Stimulated activated naive CD8-positive, alpha-beta T cell treated with anti-CD3 and anti-CD28 coated beads, Interleukin-15, amount 100 ng/mL, for 72 hours (primary cell): ENCODE measurements at regions not wholly inside any gene's neighbourhood (a gene's known extent, or its start where the extent isn't known, plus 50 kb on each side); places are given as distances from the start of the nearest gene placed in this dataset.

ENCODE experiments used
- ATAC-seq: fragments of 150-1000 bp; cut with Tn5 transposase; 2 replicates; pipeline ENCODE4 v1.10.0; 2021; ENCODE audit warnings: mild to moderate bottlenecking, moderate library complexity
- DNase-seq, 2 donors: peaks; one replicate each; pipeline ENCODE4 v3.0.0; 2021 to 2022
- H3K27ac Mint-ChIP-seq, 2 donors: one replicate each; pipeline ENCODE4 v1.8.0; 2022; ENCODE audit warnings: mild to moderate bottlenecking in 2 of 2, mixed read lengths in 2 of 2, moderate library complexity in 2 of 2
- H3K27me3 Mint-ChIP-seq: one replicate; pipeline ENCODE4 v1.8.0; 2022; ENCODE audit warnings: mixed read lengths
- H3K4me1 Mint-ChIP-seq: one replicate; pipeline ENCODE4 v1.8.0; 2022; ENCODE audit warnings: mild to moderate bottlenecking, mixed read lengths
- H3K4me3 Mint-ChIP-seq, 2 donors: one replicate each; pipeline ENCODE4 v1.8.0; 2022; ENCODE audit warnings: mild to moderate bottlenecking in 2 of 2, mixed read lengths in 2 of 2, moderate library complexity in 1 of 2
- H3K9me3 Mint-ChIP-seq, 2 donors: one replicate each; pipeline ENCODE4 v1.8.0; 2022; ENCODE audit warnings: mixed read lengths in 2 of 2

DNA sequence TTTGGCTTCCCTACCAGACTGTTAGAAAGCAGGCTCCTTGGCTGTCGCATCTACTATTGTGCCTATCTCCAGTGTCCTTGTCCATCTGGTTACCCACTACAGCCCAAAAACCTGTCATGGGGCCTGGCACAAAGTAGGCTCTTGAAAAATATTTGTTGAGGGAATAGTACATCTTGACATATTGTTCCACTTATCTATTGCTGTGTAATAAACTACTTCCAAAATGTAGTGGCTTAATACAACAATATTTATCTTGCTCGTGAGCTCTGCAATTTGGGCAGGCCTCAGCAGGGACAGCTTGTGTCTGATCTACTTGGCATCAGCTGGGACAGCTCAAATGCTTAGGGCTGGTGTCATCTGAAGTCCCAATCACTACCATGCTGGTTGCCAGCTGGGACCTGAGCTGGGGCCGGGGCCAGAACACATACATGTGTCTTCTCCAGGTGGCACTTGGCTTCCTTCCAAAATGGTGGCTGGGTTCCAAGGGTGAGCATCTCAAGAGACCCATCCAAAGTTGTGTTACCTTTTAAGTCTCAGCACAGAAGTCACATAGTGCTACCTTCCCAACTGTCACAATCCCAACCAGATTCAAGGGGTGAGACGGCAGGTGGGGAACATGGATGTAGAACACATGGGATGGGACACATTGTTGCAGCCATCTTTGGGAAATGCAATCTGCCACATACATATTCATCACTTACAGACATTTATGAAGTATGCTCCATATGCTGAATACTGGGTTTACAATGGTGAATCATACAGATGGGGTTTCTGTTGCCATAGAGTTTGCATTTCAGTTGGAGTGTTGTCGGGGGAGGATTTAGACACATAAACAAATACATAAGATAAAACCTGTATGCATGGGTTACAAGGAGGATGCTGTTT is 134.2 kb downstream of the FOXI3 start:
- ATAC-seq: no peak

DNA sequence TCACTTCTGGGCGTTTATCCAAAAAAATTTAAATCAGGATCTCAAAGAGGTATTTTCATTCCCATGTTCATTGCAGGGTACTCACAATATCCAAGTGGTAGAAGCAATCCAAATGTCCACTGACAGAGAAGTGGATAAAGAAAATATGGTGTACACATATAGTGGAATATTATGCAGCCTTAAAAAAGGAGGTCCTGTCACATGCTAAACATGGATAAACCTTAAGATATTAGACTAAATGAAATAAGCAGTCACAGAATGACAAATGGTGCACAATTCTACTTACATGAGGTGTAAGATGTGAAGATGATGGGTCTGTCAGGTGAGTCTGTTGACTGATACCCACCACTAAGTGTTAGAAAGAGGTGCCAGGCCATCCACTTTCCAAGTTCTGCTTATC is 140.6 kb downstream of the THNSL2 start:
- ATAC-seq: no peak
- no peak for DNase-seq
- Mint-ChIP-seq H3K27ac (no peak overlapping the region), H3K4me3 (no peak overlapping the region), H3K27me3 (peaks cover 4% of the 10 kb centered on the region), H3K4me1 (no peaks in the 10 kb centered on the region), H3K9me3 (peaks cover 7 to 15% of the 10 kb centered on the region in 2 donors)

More for the DNA sequence above, 134.2 kb downstream of the FOXI3 start:
- peaks cover 0 to 5% of the 10 kb centered on the region in 2 donors for H3K9me3 Mint-ChIP-seq
- H3K4me3 Mint-ChIP-seq: no peak overlapping the region
- H3K4me1 Mint-ChIP-seq: no peaks in the 10 kb centered on the region
- H3K27me3 Mint-ChIP-seq: peaks cover 14% of the 10 kb centered on the region
- no peak for DNase-seq
- no peak overlapping the region for H3K27ac Mint-ChIP-seq

DNA sequence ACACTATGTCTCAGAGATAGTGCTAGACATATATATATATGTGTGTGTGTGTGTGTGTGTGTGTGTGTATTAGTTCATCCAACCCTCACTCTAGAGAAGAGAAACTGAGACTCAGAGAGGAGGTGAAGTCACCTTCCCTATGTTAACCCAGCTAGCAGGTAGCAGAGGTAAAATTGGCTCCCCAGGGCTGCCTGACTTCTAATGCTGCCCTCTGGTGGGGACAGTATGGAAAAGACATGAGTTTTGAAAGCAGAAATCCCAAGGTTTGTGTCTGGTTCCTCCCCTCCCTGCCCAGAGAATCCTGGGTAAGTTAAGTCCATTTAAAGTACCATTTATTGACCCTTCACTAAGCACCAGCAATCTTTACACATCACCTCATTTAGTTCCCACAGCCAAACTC is 137.7 kb downstream of the THNSL2 start:
- H3K4me1 Mint-ChIP-seq: no peaks in the 10 kb centered on the region
- H3K9me3 Mint-ChIP-seq: peaks cover 7 to 15% of the 10 kb centered on the region in 2 donors
- DNase-seq (peak in 1 of 2 donors; percentile 11), ATAC-seq (peak; percentile 18)
- no peak overlapping the region for H3K27ac Mint-ChIP-seq
- peaks cover 22% of the 10 kb centered on the region for H3K27me3 Mint-ChIP-seq
- no peak overlapping the region for H3K4me3 Mint-ChIP-seq

DNA sequence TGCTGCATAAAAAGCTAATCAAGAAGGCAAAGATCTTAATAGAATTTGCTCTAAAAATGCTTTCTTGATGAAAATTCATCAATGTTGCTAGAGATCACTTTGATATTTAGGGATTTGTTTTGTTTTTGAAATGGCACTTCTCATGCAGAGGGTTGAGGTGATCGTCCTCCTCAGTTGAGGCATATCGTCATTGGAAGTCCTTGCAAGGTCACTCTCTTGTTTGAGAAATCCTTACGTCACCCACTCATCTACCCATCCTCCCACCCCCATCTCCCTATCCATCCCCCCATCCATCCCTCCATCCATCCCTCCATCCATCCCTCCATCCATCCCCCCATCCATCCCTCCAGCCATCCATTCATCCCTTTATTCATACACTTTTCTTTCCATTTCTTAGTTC is 133.7 kb downstream of the THNSL2 start:
- peaks cover 0 to 1% of the 10 kb centered on the region in 2 donors for H3K9me3 Mint-ChIP-seq
- no peak for DNase-seq
- no peak overlapping the region for H3K27ac Mint-ChIP-seq
- peaks cover 22% of the 10 kb centered on the region for H3K27me3 Mint-ChIP-seq
- H3K4me3 Mint-ChIP-seq: no peak overlapping the region
- ATAC-seq: no peak
- no peaks in the 10 kb centered on the region for H3K4me1 Mint-ChIP-seq

DNA sequence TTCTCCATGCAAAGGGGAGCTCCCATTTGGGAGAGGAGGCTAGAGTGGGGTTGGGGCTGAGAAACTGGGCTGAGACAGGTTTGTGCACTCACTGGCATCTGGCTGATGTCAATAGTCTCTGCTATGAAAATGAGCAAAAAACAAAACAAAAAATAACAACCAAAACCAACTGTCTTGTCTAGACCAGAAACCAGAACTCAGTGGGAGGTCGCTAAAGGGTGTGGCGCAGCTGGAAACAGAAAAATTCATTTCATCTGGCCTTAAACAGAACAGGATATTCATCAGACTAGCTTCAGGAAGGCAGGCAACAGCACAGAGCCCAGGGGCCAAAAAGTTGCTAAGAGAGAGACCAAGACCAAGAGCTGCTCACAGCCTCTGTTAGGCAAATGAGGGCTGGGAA is 126.1 kb downstream of the THNSL2 start:
- no peaks in the 10 kb centered on the region for H3K4me1 Mint-ChIP-seq
- no peak overlapping the region for H3K4me3 Mint-ChIP-seq
- no peak for DNase-seq
- H3K27ac Mint-ChIP-seq: no peak overlapping the region
- no peak for ATAC-seq
- peaks cover 0 to 3% of the 10 kb centered on the region in 2 donors for H3K9me3 Mint-ChIP-seq
- H3K27me3 Mint-ChIP-seq: peaks cover 20% of the 10 kb centered on the region

DNA sequence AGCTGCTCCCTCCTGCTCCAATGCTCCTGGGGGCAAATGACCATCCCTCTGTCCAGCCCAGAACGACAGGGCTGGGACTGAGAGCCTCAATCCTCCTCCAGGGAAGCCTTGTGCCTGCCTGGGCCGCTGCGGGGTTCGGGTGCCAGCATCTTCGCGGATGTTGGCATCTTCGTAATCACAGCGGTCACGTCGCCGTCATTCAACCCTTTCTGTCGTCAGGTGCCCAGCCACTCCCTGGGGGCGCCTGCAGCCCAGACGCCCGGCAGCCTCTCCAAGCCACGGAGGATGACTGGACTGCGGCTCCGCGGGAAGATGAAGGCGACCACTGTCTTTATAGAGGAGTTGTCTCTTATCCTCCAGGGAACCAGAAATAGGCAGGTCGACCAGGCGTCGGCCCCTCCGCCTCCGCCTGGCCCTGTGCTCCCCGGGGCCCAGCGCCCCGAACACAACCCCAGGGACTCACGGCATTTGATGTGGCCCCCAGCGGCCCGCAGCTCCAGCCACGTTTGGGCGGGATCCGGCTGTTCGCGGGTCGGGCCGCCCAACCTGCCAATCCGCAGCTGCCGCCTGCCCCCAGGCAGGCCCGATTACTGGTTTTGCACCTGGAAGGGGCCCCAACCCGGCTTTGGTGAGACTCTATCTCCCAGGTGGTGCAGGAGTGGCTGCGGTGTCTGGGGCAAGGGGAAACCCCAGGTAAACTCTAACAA is 113.9 kb downstream of the THNSL2 start:
- Mint-ChIP-seq H3K9me3 (no peaks in the 10 kb centered on the region), H3K27me3 (peaks cover 34% of the 10 kb centered on the region), H3K4me3 (no peak overlapping the region), H3K4me1 (no peaks in the 10 kb centered on the region), H3K27ac (no peak overlapping the region)
- DNase-seq (no peak), ATAC-seq (no peak)

DNA sequence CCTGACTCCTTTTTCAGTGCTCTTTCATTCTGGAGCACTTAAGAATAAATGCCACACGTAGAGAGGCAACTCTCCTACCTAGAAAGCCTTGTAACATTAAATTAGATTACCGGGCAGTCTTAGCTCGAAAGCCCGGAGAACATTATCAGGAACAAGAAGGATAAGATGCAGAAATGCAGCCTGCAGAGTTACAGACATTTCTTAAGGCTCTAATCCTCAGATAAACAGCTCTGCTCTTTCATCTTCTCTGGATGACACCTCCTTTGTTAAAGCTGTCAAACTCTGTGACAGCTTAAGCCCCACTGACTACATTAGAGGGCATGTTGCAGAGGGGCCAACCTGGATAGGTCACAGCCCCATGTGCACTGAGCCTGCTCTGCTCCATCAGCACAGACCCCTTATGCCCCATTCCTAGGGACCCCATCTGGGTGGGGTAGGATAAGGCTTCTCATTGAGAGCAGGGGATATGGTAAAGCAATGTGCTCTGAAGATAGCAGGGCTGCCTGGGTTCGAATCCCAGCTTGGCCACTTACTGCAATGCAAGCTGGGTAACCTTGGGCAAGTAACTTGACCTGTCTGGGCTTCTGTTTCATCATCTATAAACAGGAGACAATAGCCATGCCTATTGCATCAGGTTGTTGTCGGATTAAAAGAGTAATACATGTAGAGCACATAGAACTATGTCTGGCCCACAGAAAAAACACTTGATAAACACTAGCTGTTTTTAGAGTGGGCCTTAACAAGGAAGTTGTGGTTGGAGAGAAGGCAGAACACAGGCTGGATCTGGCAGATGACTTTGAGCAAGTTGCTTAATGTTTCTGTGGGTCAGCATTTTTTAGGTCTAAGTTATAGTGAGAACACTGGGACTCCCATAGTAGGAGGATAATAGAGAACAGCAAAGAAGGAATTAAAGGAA is 111.4 kb downstream of the THNSL2 start:
- no peak for DNase-seq
- peaks cover 26% of the 10 kb centered on the region for H3K27me3 Mint-ChIP-seq
- H3K27ac Mint-ChIP-seq: no peak overlapping the region
- H3K4me1 Mint-ChIP-seq: no peaks in the 10 kb centered on the region
- H3K4me3 Mint-ChIP-seq: no peak overlapping the region
- H3K9me3 Mint-ChIP-seq: no peaks in the 10 kb centered on the region
- no peak for ATAC-seq

DNA sequence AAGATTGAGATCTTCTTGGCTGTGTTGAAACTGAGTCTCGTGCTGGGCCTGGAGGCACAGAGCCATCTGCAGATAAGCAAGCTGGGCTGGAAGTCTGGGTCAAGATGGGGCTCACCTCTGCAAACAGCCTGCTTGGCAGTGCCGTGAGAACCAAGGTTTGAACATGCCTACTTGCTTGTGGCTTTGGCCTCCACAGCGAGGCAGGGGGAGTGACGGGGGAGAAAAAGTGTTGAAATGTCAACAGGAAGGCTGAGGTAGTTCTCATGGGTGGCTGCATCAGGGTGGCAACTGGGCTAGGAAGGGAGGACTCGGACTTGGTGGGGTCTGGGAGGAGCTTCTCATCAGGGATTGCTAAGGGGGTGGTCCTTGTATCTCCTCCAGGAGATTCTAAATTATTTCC is 99.7 kb downstream of the THNSL2 start:
- peaks cover 8% of the 10 kb centered on the region for H3K4me1 Mint-ChIP-seq
- H3K27me3 Mint-ChIP-seq: no peaks in the 10 kb centered on the region
- H3K4me3 Mint-ChIP-seq: no peak overlapping the region
- ATAC-seq (no peak), DNase-seq (no peak)
- H3K9me3 Mint-ChIP-seq: peaks cover 0 to 5% of the 10 kb centered on the region in 2 donors
- no peak overlapping the region for H3K27ac Mint-ChIP-seq

DNA sequence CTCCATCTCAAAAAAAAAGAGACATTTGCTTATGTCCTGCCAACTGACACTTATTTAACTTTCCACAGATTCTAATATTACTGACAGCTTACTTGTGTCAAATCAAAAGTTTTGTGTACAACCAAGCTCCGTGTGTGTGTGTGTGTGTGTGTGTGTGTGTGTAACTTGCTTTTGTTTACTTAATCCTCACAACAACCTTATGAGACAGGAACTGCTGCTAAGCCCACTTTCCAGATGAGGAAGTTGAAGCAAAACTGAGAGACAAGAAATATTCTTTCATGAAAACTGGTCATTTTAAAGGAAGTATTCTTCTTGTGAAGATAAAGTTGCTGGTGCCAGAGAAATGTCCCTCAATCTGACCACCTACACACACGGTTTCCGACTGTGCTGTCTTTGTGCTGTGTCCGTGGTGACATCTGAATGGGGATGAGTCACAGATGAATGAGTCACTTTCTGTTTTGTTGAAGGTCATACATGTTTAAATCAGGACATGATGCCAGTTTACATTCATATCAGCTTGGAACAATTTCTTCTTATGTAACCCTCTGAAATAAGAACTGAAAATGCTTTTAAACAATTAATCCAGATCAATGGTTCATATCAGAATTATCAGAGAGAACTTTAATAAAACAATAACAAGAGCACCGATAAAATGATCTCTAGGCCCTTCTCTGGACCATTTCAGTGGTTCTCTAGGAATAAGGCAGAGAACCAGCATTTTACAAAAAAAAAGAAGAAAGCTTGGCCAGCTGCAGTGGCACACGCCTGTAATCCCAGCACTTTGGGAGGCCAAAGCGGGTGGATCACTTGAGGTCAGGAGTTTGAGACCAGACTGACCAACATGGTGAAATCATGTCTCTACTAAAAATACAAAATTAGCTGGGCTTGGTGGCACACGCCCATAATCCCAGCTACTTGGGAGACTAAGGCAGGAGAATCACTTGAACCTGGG is 95.5 kb downstream of the THNSL2 start:
- H3K27me3 Mint-ChIP-seq: peaks cover 8% of the 10 kb centered on the region
- H3K27ac Mint-ChIP-seq: peak overlapping the region; percentile 64 to 90
- peaks cover 0 to 5% of the 10 kb centered on the region in 2 donors for H3K9me3 Mint-ChIP-seq
- no peak overlapping the region for H3K4me3 Mint-ChIP-seq
- DNase-seq (peak in 1 of 2 donors; percentile 13), ATAC-seq (peak; percentile 76)
- peaks cover 8% of the 10 kb centered on the region for H3K4me1 Mint-ChIP-seq

DNA sequence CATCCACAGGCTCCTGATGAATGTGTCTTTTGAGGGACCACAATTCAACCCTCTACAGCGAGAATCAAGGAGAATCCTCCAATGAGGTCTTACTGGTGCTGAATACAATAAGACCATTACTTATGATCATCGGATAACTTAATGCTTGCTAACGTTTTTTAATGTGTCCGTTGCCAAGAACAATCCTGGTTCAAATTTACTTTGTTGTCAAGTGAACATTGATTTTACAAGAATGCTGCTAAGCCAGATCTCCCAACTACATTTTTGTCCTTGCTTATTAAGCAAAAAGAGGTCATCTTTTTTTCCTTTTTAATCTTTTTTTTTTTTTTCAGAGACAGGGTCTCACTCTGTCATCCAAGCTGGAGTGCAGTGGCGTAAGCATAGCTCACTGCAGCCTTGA is 93.7 kb downstream of the THNSL2 start:
- ATAC-seq (no peak), DNase-seq (no peak)
- H3K4me1 Mint-ChIP-seq: peaks cover 8% of the 10 kb centered on the region
- H3K27ac Mint-ChIP-seq: peak overlapping the region in 1 of 2 donors; percentile 39
- no peak overlapping the region for H3K4me3 Mint-ChIP-seq
- peaks cover 8% of the 10 kb centered on the region for H3K27me3 Mint-ChIP-seq
- peaks cover 0 to 5% of the 10 kb centered on the region in 2 donors for H3K9me3 Mint-ChIP-seq

DNA sequence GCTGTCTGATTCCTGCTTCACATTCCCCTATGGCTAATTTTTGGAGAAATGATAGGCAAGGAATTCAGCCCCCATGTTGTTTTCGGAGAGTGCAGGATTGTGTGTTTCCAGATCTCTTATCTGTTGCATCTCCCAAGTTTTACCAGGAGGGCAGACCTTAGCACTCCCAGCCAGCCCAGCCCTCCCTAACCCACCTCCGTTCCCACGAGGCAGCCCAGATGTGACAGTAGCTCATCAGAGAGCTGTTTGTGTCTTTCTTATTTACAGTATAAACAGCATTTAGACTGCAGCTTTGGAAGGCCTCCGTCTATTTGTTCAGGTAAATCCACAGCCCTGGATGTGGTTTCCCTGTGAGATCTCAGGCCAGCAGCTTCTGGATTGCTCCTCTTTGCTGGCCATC is 91.6 kb downstream of the THNSL2 start:
- Mint-ChIP-seq H3K9me3 (peaks cover 0 to under 1% of the 10 kb centered on the region in 2 donors), H3K27ac (no peak overlapping the region), H3K4me1 (peaks cover 8% of the 10 kb centered on the region), H3K4me3 (no peak overlapping the region), H3K27me3 (peaks cover 8% of the 10 kb centered on the region)
- ATAC-seq (no peak), DNase-seq (no peak)

DNA sequence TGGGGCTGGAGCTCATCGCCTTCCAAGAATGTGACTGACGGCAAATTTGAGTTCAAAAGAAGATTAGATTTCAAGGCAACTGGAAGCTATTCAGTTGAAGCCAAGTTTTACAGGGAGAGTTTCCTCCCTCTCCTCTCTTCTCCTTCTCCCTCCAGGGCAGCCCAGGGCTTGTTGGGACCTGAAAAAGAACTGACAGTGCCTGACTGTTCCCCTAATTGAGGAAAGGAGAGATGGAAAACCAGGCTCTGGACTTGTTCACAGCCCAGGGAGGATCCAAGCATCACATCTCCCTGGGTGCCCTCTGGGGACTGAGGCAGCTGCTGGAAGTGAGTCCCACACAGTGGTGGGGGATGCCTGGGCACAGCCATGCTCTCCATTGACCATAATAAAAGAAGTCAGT is 88.1 kb downstream of the THNSL2 start:
- H3K27ac Mint-ChIP-seq: no peak overlapping the region
- peaks cover 4 to 12% of the 10 kb centered on the region in 2 donors for H3K9me3 Mint-ChIP-seq
- DNase-seq: no peak
- peaks cover 8% of the 10 kb centered on the region for H3K27me3 Mint-ChIP-seq
- ATAC-seq: no peak
- no peaks in the 10 kb centered on the region for H3K4me1 Mint-ChIP-seq
- no peak overlapping the region for H3K4me3 Mint-ChIP-seq

DNA sequence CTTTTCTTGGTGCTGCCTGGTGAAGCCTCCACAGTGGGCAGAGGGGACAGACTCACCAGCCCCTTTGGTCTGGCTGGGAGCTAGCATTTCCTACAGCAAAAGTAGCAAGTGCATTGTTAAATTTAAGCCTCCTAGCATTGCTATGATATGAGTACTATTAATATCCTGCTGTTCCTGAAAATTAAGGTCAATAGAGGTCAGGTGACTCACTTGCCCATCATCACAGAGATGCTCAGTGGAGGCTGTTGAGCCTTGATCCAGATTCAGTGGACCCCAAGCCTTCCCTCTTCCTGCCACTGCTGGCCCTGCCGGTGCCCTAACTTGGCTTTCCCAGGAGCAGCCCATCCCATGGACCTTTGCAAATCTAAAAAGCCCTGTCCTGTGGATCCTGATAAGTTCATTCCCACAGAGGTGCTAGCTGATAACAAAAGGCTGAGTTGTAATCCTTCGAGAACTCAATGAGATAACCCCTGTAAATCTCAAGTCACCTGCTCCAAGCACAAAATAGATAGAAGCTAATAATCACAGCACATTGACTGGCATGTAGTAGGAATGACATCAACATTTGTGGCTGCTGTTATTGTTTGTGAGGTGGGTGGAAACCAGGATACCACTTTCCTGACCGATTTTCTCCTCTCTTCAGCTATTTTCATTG is 84.4 kb downstream of the THNSL2 start:
- ATAC-seq (no peak), DNase-seq (no peak)
- Mint-ChIP-seq H3K4me3 (no peak overlapping the region), H3K27me3 (no peaks in the 10 kb centered on the region), H3K27ac (no peak overlapping the region), H3K4me1 (no peaks in the 10 kb centered on the region), H3K9me3 (peaks cover 4 to 12% of the 10 kb centered on the region in 2 donors)

DNA sequence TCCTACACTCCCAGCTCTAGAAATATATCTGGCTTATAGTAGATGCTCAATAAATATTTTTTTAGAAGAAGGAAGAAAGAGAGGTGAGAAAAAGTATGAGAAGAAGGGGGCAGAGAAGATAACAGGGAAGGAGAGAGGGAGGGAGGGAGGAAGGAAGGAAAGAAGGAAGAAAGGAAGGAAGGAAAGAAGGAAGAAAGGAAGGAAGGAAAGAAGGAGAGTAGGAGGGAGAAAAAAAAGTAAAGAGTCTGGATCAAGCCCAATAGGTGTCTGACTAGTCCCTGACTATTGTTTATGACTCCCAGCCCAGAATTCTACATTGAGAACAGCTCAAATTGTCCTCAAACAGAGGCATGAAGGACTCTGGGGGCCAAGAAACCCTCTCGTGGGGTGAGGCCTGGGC is 83.9 kb downstream of the THNSL2 start:
- Mint-ChIP-seq H3K9me3 (peaks cover 4 to 12% of the 10 kb centered on the region in 2 donors), H3K27ac (no peak overlapping the region), H3K4me3 (no peak overlapping the region), H3K4me1 (no peaks in the 10 kb centered on the region), H3K27me3 (no peaks in the 10 kb centered on the region)
- ATAC-seq (no peak), DNase-seq (no peak)
